Prostate gland (tissue), 2 donors: ENCODE measurements at regions not wholly inside any gene's neighbourhood (a gene's known extent, or its start where the extent isn't known, plus 50 kb on each side); places are given as distances from the start of the nearest gene placed in this dataset.

Experiments
- DNase-seq: peaks from one replicate; pipeline ENCODE4 v3.0.0-alpha.2; 2019; ENCODE audit warnings: low spot score
- H3K27ac ChIP-seq, 2 donors: fragments of 200-600 bp; sonication (generic); 2 replicates each; pipeline ENCODE4 v1.5.1; 2017 to 2019
- H3K27me3 ChIP-seq: fragments of 200-600 bp; sonication (generic); replicated peaks from 2 replicates; pipeline ENCODE4 v1.5.1; 2019; ENCODE audit not compliant: insufficient read depth
- H3K36me3 ChIP-seq, 2 donors: fragments of 200-600 bp; sonication (generic); 1 replicate in 1 of 2; 2 replicates in 1 of 2; pipeline versions ENCODE4 v1.5.1 to v1.8.1; 2017 to 2019
- H3K4me1 ChIP-seq: fragments of 200-600 bp; sonication (generic); replicated peaks from 2 replicates; pipeline ENCODE4 v1.5.1; 2019
- H3K4me3 ChIP-seq, 2 donors: fragments of 200-600 bp; sonication (generic); 2 replicates each; pipeline ENCODE4 v1.5.1; 2017 to 2019
- H3K9me3 ChIP-seq: fragments of 200-600 bp; sonication (generic); 2 replicates; pipeline ENCODE4 v1.5.1; 2017
- CTCF ChIP-seq, 4 experiments: fragments of 200-600 bp in 2 of 4; fragments of 450-650 bp in 2 of 4; sonication (generic) in 2 of 4; IDR thresholded peaks; 1 replicate in 3 of 4; 2 replicates in 1 of 4; pipeline ENCODE4 v1.5.1; 2016 to 2019; ENCODE audit warnings: antibody characterized with exemption in 4 of 4, mild to moderate bottlenecking in 2 of 4, moderate library complexity in 2 of 4
- POLR2A ChIP-seq: fragments of 450-650 bp; IDR thresholded peaks from one replicate; pipeline ENCODE4 v1.6.1; 2016; ENCODE audit warnings: antibody characterized with exemption, mild to moderate bottlenecking
- POLR2AphosphoS5 ChIP-seq: sonication (generic); formaldehyde crosslinking; IDR thresholded peaks from one replicate; pipeline ENCODE4 v1.6.1; 2017; ENCODE audit warnings: antibody characterized with exemption
- WGBS: methylation state at CpG from one replicate; pipeline ENCODE4 v1.1.5; 2018; 5-methylcytosine and 5-hydroxymethylcytosine counted together
- intact Hi-C: fragments of 100-400 bp; cut with DNase I; formaldehyde crosslinking; loops from one replicate; pipeline ENCODE4 v1.14.2; 2022

- H3K9me3 ChIP-seq: no peaks in the 10 kb centered on the region
- no peak for TF ChIP-seq POLR2AphosphoS5
- no peak for TF ChIP-seq POLR2A
- no peak for TF ChIP-seq CTCF (IDR thresholded peaks at IDR 0.05)
- H3K36me3 ChIP-seq: no peaks in the 10 kb centered on the region
- intact Hi-C loops: no loop called here
- no peaks in the 10 kb centered on the region for H3K27me3 ChIP-seq
- H3K4me3 ChIP-seq: no peak overlapping the region
- no peaks in the 10 kb centered on the region for H3K4me1 ChIP-seq
- DNase-seq: no peak
- no peak overlapping the region for H3K27ac ChIP-seq
Measured at GRCh38 chr5:144864118-144864517, 693.4 kb downstream of the KCTD16 start.

DNA sequence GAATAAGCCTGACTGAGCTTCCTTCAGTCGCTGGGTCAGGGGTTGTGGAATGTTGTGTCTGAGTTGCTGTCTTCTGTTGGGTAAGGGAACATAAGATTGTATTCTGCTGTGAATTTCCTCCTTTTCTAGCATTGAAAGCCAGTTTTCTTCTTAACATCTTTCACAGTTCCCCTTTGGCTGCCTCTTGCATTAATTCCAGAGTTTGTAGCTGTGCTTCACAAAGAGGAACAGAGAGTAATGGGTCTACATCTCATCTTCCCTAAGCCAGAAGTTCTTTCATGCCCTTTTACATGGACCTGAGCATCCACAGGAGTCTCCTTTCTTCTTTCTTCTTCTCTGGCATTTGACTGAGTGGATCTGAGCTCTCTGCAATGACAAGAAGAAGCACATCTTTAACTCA, 686.8 kb downstream of the KCTD16 start:
- no peaks in the 10 kb centered on the region for H3K4me1 ChIP-seq
- no peaks in the 10 kb centered on the region for H3K36me3 ChIP-seq
- TF ChIP-seq POLR2A (no peak), CTCF (IDR thresholded peaks at IDR 0.05) (no peak), POLR2AphosphoS5 (no peak)
- H3K9me3 ChIP-seq: no peaks in the 10 kb centered on the region
- DNase-seq: no peak
- H3K27me3 ChIP-seq: no peaks in the 10 kb centered on the region
- no peak overlapping the region for H3K27ac ChIP-seq
- no peak overlapping the region for H3K4me3 ChIP-seq
- intact Hi-C loops: no loop called here
- WGBS: 71% methylated on average over 1 of the region's 1 CpG

DNA sequence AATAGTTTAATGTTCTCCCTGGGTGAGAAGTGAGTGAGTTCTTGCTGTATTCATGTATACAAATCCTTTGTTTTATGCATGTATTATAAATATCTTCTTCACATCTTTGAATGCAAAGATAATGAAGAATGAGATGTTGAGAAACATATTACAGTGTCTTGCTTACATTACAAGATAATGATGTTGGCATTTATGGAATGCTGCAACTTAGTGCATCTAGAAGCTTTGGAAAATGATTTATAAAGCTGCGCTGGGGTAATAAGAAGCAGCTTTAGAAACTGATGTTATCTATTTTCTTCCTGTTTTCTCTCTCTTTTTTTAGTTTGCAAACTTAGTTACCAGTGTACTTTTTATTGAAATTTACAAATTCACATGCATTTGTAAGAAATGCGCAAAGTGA, 673.4 kb downstream of the KCTD16 start:
- H3K9me3 ChIP-seq: no peaks in the 10 kb centered on the region
- H3K27ac ChIP-seq: no peak overlapping the region
- no peaks in the 10 kb centered on the region for H3K27me3 ChIP-seq
- TF ChIP-seq CTCF (IDR thresholded peaks at IDR 0.05): no peak
- no peak for TF ChIP-seq POLR2AphosphoS5
- no peak for TF ChIP-seq POLR2A
- 76% methylated on average over 2 of the region's 2 CpGs for WGBS
- no peak for DNase-seq
- no peak overlapping the region for H3K4me3 ChIP-seq
- intact Hi-C loops: no loop called here
- H3K4me1 ChIP-seq: no peaks in the 10 kb centered on the region
- no peaks in the 10 kb centered on the region for H3K36me3 ChIP-seq

GRCh38 chr5:144832416-144832815, 661.7 kb downstream of the KCTD16 start:
- DNase-seq: no peak
- no peak for TF ChIP-seq POLR2A
- TF ChIP-seq POLR2AphosphoS5: no peak
- TF ChIP-seq CTCF (IDR thresholded peaks at IDR 0.05): no peak
- Histone ChIP-seq H3K27me3 (no peaks in the 10 kb centered on the region), H3K36me3 (no peaks in the 10 kb centered on the region), H3K27ac (no peak overlapping the region), H3K4me1 (no peaks in the 10 kb centered on the region), H3K4me3 (no peak overlapping the region), H3K9me3 (no peaks in the 10 kb centered on the region)
- intact Hi-C loops: no loop called here

GRCh38 chr5:144831650-144832049, 661.0 kb downstream of the KCTD16 start:
- Histone ChIP-seq H3K36me3 (no peaks in the 10 kb centered on the region), H3K9me3 (no peaks in the 10 kb centered on the region), H3K4me1 (no peaks in the 10 kb centered on the region), H3K27ac (no peak overlapping the region), H3K4me3 (no peak overlapping the region), H3K27me3 (no peaks in the 10 kb centered on the region)
- WGBS: 83% methylated on average over 1 of the region's 1 CpG
- no peak for DNase-seq
- no peak for TF ChIP-seq CTCF (IDR thresholded peaks at IDR 0.05)
- TF ChIP-seq POLR2AphosphoS5: no peak
- no peak for TF ChIP-seq POLR2A
- intact Hi-C loops: no loop called here
